A549 (cell line): ENCODE measurements at regions not wholly inside any gene's neighbourhood (a gene's known extent, or its start where the extent isn't known, plus 50 kb on each side); places are given as distances from the start of the nearest gene placed in this dataset.

ENCODE experiments used
- ATAC-seq, 2 experiments: fragments of 200-7000 bp in 1 of 2; fragments of >200 bp in 1 of 2; cut with Nextera tagmentation in 1 of 2; cut with Tn5 transposase in 1 of 2; 3 replicates each; pipeline versions ENCODE4 v1.8.0 to v1.9.1; 2018 to 2020; ENCODE audit warnings: mild to moderate bottlenecking in 1 of 2, moderate library complexity in 1 of 2
- CTCF ChIA-PET: fragments of 300-600 bp; sonication (Branson Sonifier 250); formaldehyde crosslinking; extraction: SDS; loops from one replicate; lab custom pipeline; 2021; ENCODE audit warnings: antibody characterized with exemption, inconsistent platforms; lab: Yijun Ruan, JAX
- POLR2A ChIA-PET: fragments of 350-600 bp; formaldehyde crosslinking; extraction: SDS; loops from one replicate; lab custom pipeline; 2021; ENCODE audit warnings: antibody characterized with exemption, inconsistent platforms; lab: Yijun Ruan, JAX
- DNase-seq, 2 experiments: peaks; one replicate each; pipeline versions ENCODE4 v3.0.0 to v3.0.0-alpha.2; 2011 to 2016; ENCODE audit warnings: low read depth in 1 of 2, low spot score in 1 of 2
- FAIRE-seq: peaks from 2 replicates; lab custom pipeline; 2011; peaks lifted over from hg19 to GRCh38; lab: Jason Lieb, UNC
- H3K27ac ChIP-seq, 2 experiments: fragments of >200 bp; sonication (Bioruptor Twin); formaldehyde crosslinking; 3 replicates each; pipeline ENCODE4 v1.5.1; 2016 to 2017
- H3K4me1 ChIP-seq: fragments of >200 bp; sonication (Bioruptor Twin); formaldehyde crosslinking; 3 replicates; pipeline ENCODE4 v1.6.1; 2016
- H3K4me2 ChIP-seq: fragments of >200 bp; sonication (Bioruptor Twin); formaldehyde crosslinking; 3 replicates; pipeline ENCODE4 v1.6.1; 2016
- H3K4me3 ChIP-seq: fragments of >200 bp; sonication (Bioruptor Twin); formaldehyde crosslinking; 3 replicates; pipeline ENCODE4 v1.5.1; 2016
- H3K9me3 ChIP-seq: fragments of >200 bp; sonication (Bioruptor Twin); formaldehyde crosslinking; 3 replicates; pipeline ENCODE4 v1.6.1; 2016
- ATOH8 ChIP-seq: fragments of 250-450 bp; sonication (Bioruptor Pico); IDR thresholded peaks from 2 replicates; pipeline ENCODE4 v1.5.0; 2020; ENCODE audit warnings: low read depth, mild to moderate bottlenecking, moderate library complexity
- CBX2 ChIP-seq: fragments of 200-600 bp; sonication (generic); IDR thresholded peaks from 2 replicates; pipeline ENCODE4 v1.6.1; 2016; ENCODE audit warnings: low read depth, mild to moderate bottlenecking, borderline replicate concordance
- CBX8 ChIP-seq: fragments of 200-600 bp; sonication (generic); IDR thresholded peaks from 2 replicates; pipeline ENCODE4 v1.6.1; 2016
- CHD2 ChIP-seq: fragments of 150-350 bp; IDR thresholded peaks from 2 replicates; pipeline ENCODE4 v1.6.1; 2014; ENCODE audit warnings: low read length; ENCODE audit not compliant: partially characterized antibody
- EP300 ChIP-seq, 2 experiments: fragments of >200 bp; sonication (Bioruptor Twin); formaldehyde crosslinking; IDR thresholded peaks; 2 replicates in 1 of 2; 3 replicates in 1 of 2; pipeline ENCODE4 v1.6.1; 2016 to 2017
- ESRRA ChIP-seq: fragments of 150-350 bp; IDR thresholded peaks from 2 replicates; pipeline ENCODE4 v1.6.1; 2014; ENCODE audit warnings: mild to moderate bottlenecking, low read length, borderline replicate concordance
- HOXA7 ChIP-seq: fragments of 250-450 bp; sonication (Bioruptor Pico); IDR thresholded peaks from 2 replicates; pipeline ENCODE4 v1.5.0; 2020; ENCODE audit warnings: mild to moderate bottlenecking, moderate library complexity
- HOXB5 ChIP-seq: fragments of 250-450 bp; sonication (Bioruptor Pico); IDR thresholded peaks from 2 replicates; pipeline ENCODE4 v1.5.0; 2020; ENCODE audit warnings: mild to moderate bottlenecking, moderate library complexity
- KDM1A ChIP-seq: fragments of 200-600 bp; sonication (generic); IDR thresholded peaks from 2 replicates; pipeline ENCODE4 v1.6.1; 2016; ENCODE audit warnings: low read depth, mild to moderate bottlenecking
- MAZ ChIP-seq: fragments of 150-350 bp; IDR thresholded peaks from 2 replicates; pipeline ENCODE4 v1.6.1; 2014; ENCODE audit warnings: antibody characterized with exemption, low read depth, low read length, borderline replicate concordance
- NPAS2 ChIP-seq: fragments of 250-450 bp; sonication (Bioruptor Pico); IDR thresholded peaks from 2 replicates; pipeline ENCODE4 v1.8.0; 2022; ENCODE audit warnings: mild to moderate bottlenecking, moderate library complexity, borderline replicate concordance
- NR3C1 ChIP-seq: fragments of >200 bp; sonication (Bioruptor Twin); formaldehyde crosslinking; IDR thresholded peaks from 3 replicates; pipeline ENCODE4 v1.6.1; 2017
- RAD21 ChIP-seq, 2 experiments: fragments of >200 bp in 1 of 2; sonication (Bioruptor Twin) in 1 of 2; formaldehyde crosslinking in 1 of 2; IDR thresholded peaks in 1 of 2; conservative IDR thresholded peaks in 1 of 2; 2 replicates in 1 of 2; 3 replicates in 1 of 2; pipeline ENCODE4 v1.6.1; 2012 to 2018; ENCODE audit warnings: inconsistent platforms in 1 of 2
- RNF2 ChIP-seq: fragments of 200-600 bp; sonication (generic); IDR thresholded peaks from 2 replicates; pipeline ENCODE4 v1.6.1; 2016; ENCODE audit warnings: low read depth, mild to moderate bottlenecking, antibody characterized with exemption, moderate library complexity, borderline replicate concordance
- TFCP2L1 ChIP-seq: fragments of 250-450 bp; sonication (Bioruptor Pico); IDR thresholded peaks from 2 replicates; pipeline ENCODE4 v1.5.0; 2021; ENCODE audit warnings: mild to moderate bottlenecking
- TP53 ChIP-seq: fragments of 250-450 bp; sonication (Bioruptor Pico); IDR thresholded peaks from 2 replicates; pipeline ENCODE4 v1.5.0; 2021; ENCODE audit warnings: mild to moderate bottlenecking, moderate library complexity
- ZNF302 ChIP-seq: fragments of 250-450 bp; sonication (Bioruptor Pico); IDR thresholded peaks from 2 replicates; pipeline ENCODE4 v1.9.0; 2021; ENCODE audit warnings: inconsistent platforms, mild to moderate bottlenecking, moderate library complexity
- WGBS: methylation state at CpG from one replicate; pipeline ENCODE4 v1.1.6; 2017; ENCODE audit errors: missing lambda C conversion rate; 5-methylcytosine and 5-hydroxymethylcytosine counted together
- TF ChIP-seq, protein P1 (sequence below): fragments of >200 bp; sonication (Bioruptor Twin); formaldehyde crosslinking; IDR thresholded peaks from 2 replicates; pipeline ENCODE4 v1.6.1; 2016
- TF ChIP-seq, protein P2 (sequence below): fragments of 450-650 bp; IDR thresholded peaks from 2 replicates; pipeline ENCODE4 v1.6.1; 2014; ENCODE audit warnings: antibody characterized with exemption
- TF ChIP-seq, protein P3 (sequence below): IDR thresholded peaks from 2 replicates; pipeline ENCODE4 v1.6.1; 2012
- TF ChIP-seq, protein P4 (sequence below): fragments of 250-450 bp; sonication (Bioruptor Pico); IDR thresholded peaks from 2 replicates; pipeline ENCODE4 v1.5.0; 2021; ENCODE audit warnings: mild to moderate bottlenecking, moderate library complexity, borderline replicate concordance

DNA sequence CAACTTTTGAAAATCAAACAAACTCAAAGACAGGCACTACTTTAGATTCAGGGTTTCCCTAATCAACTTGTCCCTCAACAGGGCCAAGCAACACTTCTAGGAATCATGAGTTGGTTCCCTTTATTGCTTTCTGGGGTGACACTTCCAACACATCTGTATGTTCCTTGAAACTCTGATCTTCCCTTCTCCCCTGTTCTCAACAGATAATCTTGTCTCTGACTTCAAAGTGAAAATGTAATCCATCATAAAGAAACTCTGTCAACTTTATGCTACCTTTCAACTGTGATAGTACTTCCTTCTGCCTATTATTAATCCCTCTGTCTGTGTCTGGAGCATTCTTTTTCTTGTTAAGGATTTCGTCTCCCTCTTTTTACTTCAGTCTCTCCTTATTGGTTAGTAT lies 250.1 kb upstream of the MEF2C start:
- no peak for FAIRE-seq
- POLR2A ChIA-PET, result no interaction called here

GRCh38 chr5:89130851-89131250 lies 247.9 kb upstream of the MEF2C start:
- CTCF ChIA-PET, result no interaction called here
- FAIRE-seq, result no peak
- POLR2A ChIA-PET, result no interaction called here

More for the DNA sequence above, 250.1 kb upstream of the MEF2C start:
- WGBS, result 0% methylated on average over 1 of the region's 1 CpG
- no peak for ATAC-seq
- H3K4me3 ChIP-seq, result no peak overlapping the region
- no peaks in the 10 kb centered on the region for H3K4me1 ChIP-seq
- TF ChIP-seq NPAS2 (CRISPR knock-in tag) (no peak), HOXB5 (CRISPR knock-in tag) (no peak), CHD2 (no peak), KDM1A (no peak), CBX2 (no peak), ESRRA (no peak), CBX8 (no peak)
- TF ChIP-seq, protein P1, sequence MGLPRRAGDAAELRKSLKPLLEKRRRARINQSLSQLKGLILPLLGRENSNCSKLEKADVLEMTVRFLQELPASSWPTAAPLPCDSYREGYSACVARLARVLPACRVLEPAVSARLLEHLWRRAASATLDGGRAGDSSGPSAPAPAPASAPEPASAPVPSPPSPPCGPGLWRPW, result no peak
- no peak overlapping the region for H3K4me2 ChIP-seq
- H3K27ac ChIP-seq, result no peak overlapping the region
- DNase-seq, result no peak
- no peaks in the 10 kb centered on the region for H3K9me3 ChIP-seq
- CTCF ChIA-PET, result no interaction called here

More at GRCh38 chr5:89130851-89131250, 247.9 kb upstream of the MEF2C start:
- no peaks in the 10 kb centered on the region for H3K9me3 ChIP-seq
- H3K27ac ChIP-seq, result no peak overlapping the region
- H3K4me3 ChIP-seq, result no peak overlapping the region
- TF ChIP-seq ZNF302 (CRISPR knock-in tag) (no peak), CBX2 (no peak), TFCP2L1 (no peak), MAZ (no peak), ESRRA (no peak), RAD21 (conservative IDR thresholded peaks at IDR 0.05 in 1 of 2, IDR thresholded peaks at IDR 0.05 in 1 of 2) (no peak), ATOH8 (CRISPR knock-in tag) (no peak), NR3C1 (no peak), HOXA7 (CRISPR knock-in tag) (no peak), EP300 (IDR thresholded peaks at IDR 0.05) (no peak), CHD2 (no peak), TP53 (no peak), RNF2 (no peak)
- TF ChIP-seq, protein P2, sequence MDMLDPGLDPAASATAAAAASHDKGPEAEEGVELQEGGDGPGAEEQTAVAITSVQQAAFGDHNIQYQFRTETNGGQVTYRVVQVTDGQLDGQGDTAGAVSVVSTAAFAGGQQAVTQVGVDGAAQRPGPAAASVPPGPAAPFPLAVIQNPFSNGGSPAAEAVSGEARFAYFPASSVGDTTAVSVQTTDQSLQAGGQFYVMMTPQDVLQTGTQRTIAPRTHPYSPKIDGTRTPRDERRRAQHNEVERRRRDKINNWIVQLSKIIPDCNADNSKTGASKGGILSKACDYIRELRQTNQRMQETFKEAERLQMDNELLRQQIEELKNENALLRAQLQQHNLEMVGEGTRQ, result no peak
- TF ChIP-seq, protein P1, result no peak
- TF ChIP-seq, protein P3, sequence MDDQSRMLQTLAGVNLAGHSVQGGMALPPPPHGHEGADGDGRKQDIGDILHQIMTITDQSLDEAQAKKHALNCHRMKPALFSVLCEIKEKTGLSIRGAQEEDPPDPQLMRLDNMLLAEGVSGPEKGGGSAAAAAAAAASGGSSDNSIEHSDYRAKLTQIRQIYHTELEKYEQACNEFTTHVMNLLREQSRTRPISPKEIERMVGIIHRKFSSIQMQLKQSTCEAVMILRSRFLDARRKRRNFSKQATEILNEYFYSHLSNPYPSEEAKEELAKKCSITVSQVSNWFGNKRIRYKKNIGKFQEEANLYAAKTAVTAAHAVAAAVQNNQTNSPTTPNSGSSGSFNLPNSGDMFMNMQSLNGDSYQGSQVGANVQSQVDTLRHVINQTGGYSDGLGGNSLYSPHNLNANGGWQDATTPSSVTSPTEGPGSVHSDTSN, result no peak
- TF ChIP-seq, protein P4, sequence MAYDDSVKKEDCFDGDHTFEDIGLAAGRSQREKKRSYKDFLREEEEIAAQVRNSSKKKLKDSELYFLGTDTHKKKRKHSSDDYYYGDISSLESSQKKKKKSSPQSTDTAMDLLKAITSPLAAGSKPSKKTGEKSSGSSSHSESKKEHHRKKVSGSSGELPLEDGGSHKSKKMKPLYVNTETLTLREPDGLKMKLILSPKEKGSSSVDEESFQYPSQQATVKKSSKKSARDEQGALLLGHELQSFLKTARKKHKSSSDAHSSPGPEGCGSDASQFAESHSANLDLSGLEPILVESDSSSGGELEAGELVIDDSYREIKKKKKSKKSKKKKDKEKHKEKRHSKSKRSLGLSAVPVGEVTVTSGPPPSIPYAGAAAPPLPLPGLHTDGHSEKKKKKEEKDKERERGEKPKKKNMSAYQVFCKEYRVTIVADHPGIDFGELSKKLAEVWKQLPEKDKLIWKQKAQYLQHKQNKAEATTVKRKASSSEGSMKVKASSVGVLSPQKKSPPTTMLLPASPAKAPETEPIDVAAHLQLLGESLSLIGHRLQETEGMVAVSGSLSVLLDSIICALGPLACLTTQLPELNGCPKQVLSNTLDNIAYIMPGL (CRISPR knock-in tag), result no peak
- no peak for ATAC-seq
- 73% methylated on average over 1 of the region's 1 CpG for WGBS
- no peaks in the 10 kb centered on the region for H3K4me1 ChIP-seq
- no peak for DNase-seq
- H3K4me2 ChIP-seq, result no peak overlapping the region
